ENCODE measurements at regions not wholly inside any gene's neighbourhood (a gene's known extent, or its start where the extent isn't known, plus 50 kb on each side); places are given as distances from the start of the nearest gene placed in this dataset.

GRCh38 chr11:119975561-119976152 is 162.3 kb downstream of the TRIM29 start:
- TF ChIP-seq CTCF (IDR thresholded peaks at IDR 0.05; ENCODE audit: extremely low read depth in 1 of 2, insufficient read depth in 1 of 2, low read depth in 1 of 2, low read length in 2 of 2) (no peak), EZH2 (IDR thresholded peaks at IDR 0.05; ENCODE audit: borderline replicate concordance, low read depth, low read length, severe bottlenecking) (no peak), FOS (IDR thresholded peaks at IDR 0.05; ENCODE audit: borderline replicate concordance, insufficient read depth, low read length) (no peak), POLR2AphosphoS5 (IDR thresholded peaks at IDR 0.05; ENCODE audit: insufficient read depth, low read depth, low read length) (no peak), POLR2A (IDR thresholded peaks at IDR 0.05; ENCODE audit: low read depth, low read length) (no peak)

Measured in endothelial cell of umbilical vein (primary cell).